ENCODE measurements at regions not wholly inside any gene's neighbourhood (a gene's known extent, or its start where the extent isn't known, plus 50 kb on each side); places are given as distances from the start of the nearest gene placed in this dataset.

- Histone ChIP-seq H3K36me3 (ENCODE audit: insufficient read depth, insufficient read length, low read length) (no peaks in the 10 kb centered on the region), H3K9me3 (ENCODE audit: insufficient read depth, low read length) (peaks cover 18% of the 10 kb centered on the region; the same call in 1 of the 2 replicates), H3K9ac (ENCODE audit: insufficient read length, low read depth) (no peak overlapping the region), H3K4me3 (ENCODE audit: insufficient read length, low read depth) (no peak overlapping the region), H3K4me1 (ENCODE audit: insufficient read depth, insufficient read length) (no peaks in the 10 kb centered on the region), H3K27me3 (ENCODE audit: insufficient read depth, insufficient read length) (no peaks in the 10 kb centered on the region)
- DNase-seq (ENCODE audit: low read depth, low spot score): no peak
- TF ChIP-seq ZNF274 (IDR thresholded peaks at IDR 0.05; ENCODE audit: low read depth, low read length) (no peak), YY1 (IDR thresholded peaks at IDR 0.05; ENCODE audit: insufficient read depth, insufficient read length) (no peak), SUZ12 (IDR thresholded peaks at IDR 0.05; ENCODE audit: extremely low read depth, insufficient read depth, insufficient read length) (no peak)
Measured at GRCh38 chr10:124252097-124252715, 158.8 kb upstream of the CHST15 start.

- TF ChIP-seq SUZ12 (IDR thresholded peaks at IDR 0.05; ENCODE audit: extremely low read depth, insufficient read depth, insufficient read length) (no peak), YY1 (IDR thresholded peaks at IDR 0.05; ENCODE audit: insufficient read depth, insufficient read length) (no peak), ZNF274 (IDR thresholded peaks at IDR 0.05; ENCODE audit: low read depth, low read length) (no peak)
- peaks cover 18% of the 10 kb centered on the region; the same call in 1 of the 2 replicates for H3K9me3 ChIP-seq (ENCODE audit: insufficient read depth, low read length)
- no peaks in the 10 kb centered on the region for H3K27me3 ChIP-seq (ENCODE audit: insufficient read depth, insufficient read length)
- H3K4me1 ChIP-seq (ENCODE audit: insufficient read depth, insufficient read length): no peaks in the 10 kb centered on the region
- H3K4me3 ChIP-seq (ENCODE audit: insufficient read length, low read depth): no peak overlapping the region
- no peak overlapping the region for H3K9ac ChIP-seq (ENCODE audit: insufficient read length, low read depth)
- no peak for DNase-seq (ENCODE audit: low read depth, low spot score)
- no peaks in the 10 kb centered on the region for H3K36me3 ChIP-seq (ENCODE audit: insufficient read depth, insufficient read length, low read length)
Measured at GRCh38 chr10:124251317-124252065, 158.1 kb upstream of the CHST15 start.

GRCh38 chr10:124250506-124250905 lies 157.1 kb upstream of the CHST15 start:
- Histone ChIP-seq H3K9me3 (ENCODE audit: insufficient read depth, low read length) (peaks cover 12% of the 10 kb centered on the region; the same call in 1 of the 2 replicates), H3K27me3 (ENCODE audit: insufficient read depth, insufficient read length) (no peaks in the 10 kb centered on the region), H3K4me1 (ENCODE audit: insufficient read depth, insufficient read length) (no peaks in the 10 kb centered on the region), H3K9ac (ENCODE audit: insufficient read length, low read depth) (no peak overlapping the region), H3K36me3 (ENCODE audit: insufficient read depth, insufficient read length, low read length) (no peaks in the 10 kb centered on the region), H3K4me3 (ENCODE audit: insufficient read length, low read depth) (no peak overlapping the region)
- TF ChIP-seq SUZ12 (IDR thresholded peaks at IDR 0.05; ENCODE audit: extremely low read depth, insufficient read depth, insufficient read length) (no peak), ZNF274 (IDR thresholded peaks at IDR 0.05; ENCODE audit: low read depth, low read length) (no peak), YY1 (IDR thresholded peaks at IDR 0.05; ENCODE audit: insufficient read depth, insufficient read length) (no peak)
- no peak for DNase-seq (ENCODE audit: low read depth, low spot score)

- no peak for DNase-seq (ENCODE audit: low read depth, low spot score)
- no peak overlapping the region for H3K9ac ChIP-seq (ENCODE audit: insufficient read length, low read depth)
- H3K4me3 ChIP-seq (ENCODE audit: insufficient read length, low read depth): no peak overlapping the region
- no peaks in the 10 kb centered on the region for H3K36me3 ChIP-seq (ENCODE audit: insufficient read depth, insufficient read length, low read length)
- no peaks in the 10 kb centered on the region for H3K4me1 ChIP-seq (ENCODE audit: insufficient read depth, insufficient read length)
- H3K9me3 ChIP-seq (ENCODE audit: insufficient read depth, low read length): peaks cover 6% of the 10 kb centered on the region; the same call in 1 of the 2 replicates
- TF ChIP-seq YY1 (IDR thresholded peaks at IDR 0.05; ENCODE audit: insufficient read depth, insufficient read length): no peak
- TF ChIP-seq ZNF274 (IDR thresholded peaks at IDR 0.05; ENCODE audit: low read depth, low read length): no peak
- TF ChIP-seq SUZ12 (IDR thresholded peaks at IDR 0.05; ENCODE audit: extremely low read depth, insufficient read depth, insufficient read length): no peak
- H3K27me3 ChIP-seq (ENCODE audit: insufficient read depth, insufficient read length): no peaks in the 10 kb centered on the region
Measured at GRCh38 chr10:124249812-124250432, 156.5 kb upstream of the CHST15 start.

- no peak for TF ChIP-seq SUZ12 (IDR thresholded peaks at IDR 0.05; ENCODE audit: extremely low read depth, insufficient read depth, insufficient read length)
- no peak for TF ChIP-seq ZNF274 (IDR thresholded peaks at IDR 0.05; ENCODE audit: low read depth, low read length)
- TF ChIP-seq YY1 (IDR thresholded peaks at IDR 0.05; ENCODE audit: insufficient read depth, insufficient read length): no peak
- H3K4me1 ChIP-seq (ENCODE audit: insufficient read depth, insufficient read length): no peaks in the 10 kb centered on the region
- H3K27me3 ChIP-seq (ENCODE audit: insufficient read depth, insufficient read length): no peaks in the 10 kb centered on the region
- no peaks in the 10 kb centered on the region for H3K9me3 ChIP-seq (ENCODE audit: insufficient read depth, low read length)
- H3K9ac ChIP-seq (ENCODE audit: insufficient read length, low read depth): no peak overlapping the region
- no peaks in the 10 kb centered on the region for H3K36me3 ChIP-seq (ENCODE audit: insufficient read depth, insufficient read length, low read length)
- no peak for DNase-seq (ENCODE audit: low read depth, low spot score)
- H3K4me3 ChIP-seq (ENCODE audit: insufficient read length, low read depth): no peak overlapping the region
Measured at GRCh38 chr10:124249196-124249595, 155.8 kb upstream of the CHST15 start.

- no peak for TF ChIP-seq ZNF274 (IDR thresholded peaks at IDR 0.05; ENCODE audit: low read depth, low read length)
- no peak for TF ChIP-seq YY1 (IDR thresholded peaks at IDR 0.05; ENCODE audit: insufficient read depth, insufficient read length)
- no peak for TF ChIP-seq SUZ12 (IDR thresholded peaks at IDR 0.05; ENCODE audit: extremely low read depth, insufficient read depth, insufficient read length)
- no peak for DNase-seq (ENCODE audit: low read depth, low spot score)
- Histone ChIP-seq H3K9me3 (ENCODE audit: insufficient read depth, low read length) (no peaks in the 10 kb centered on the region), H3K9ac (ENCODE audit: insufficient read length, low read depth) (no peak overlapping the region), H3K4me3 (ENCODE audit: insufficient read length, low read depth) (no peak overlapping the region), H3K27me3 (ENCODE audit: insufficient read depth, insufficient read length) (no peaks in the 10 kb centered on the region), H3K36me3 (ENCODE audit: insufficient read depth, insufficient read length, low read length) (no peaks in the 10 kb centered on the region), H3K4me1 (ENCODE audit: insufficient read depth, insufficient read length) (peaks cover 4% of the 10 kb centered on the region)
Measured at GRCh38 chr10:124248056-124249045, 155.0 kb upstream of the CHST15 start.

Data from NT2/D1 (cell line).